CD14-positive monocyte (primary cell): ENCODE measurements at regions not wholly inside any gene's neighbourhood (a gene's known extent, or its start where the extent isn't known, plus 50 kb on each side); places are given as distances from the start of the nearest gene placed in this dataset.

Source experiments
- DNase-seq, 3 donors: peaks; one replicate each; pipeline ENCODE4 v3.0.0-alpha.2; 2011 to 2022
- H2AFZ ChIP-seq: 2 replicates; pipeline ENCODE4 v1.6.0; 2012; ENCODE audit warnings: mild to moderate bottlenecking, low read depth, low read length, inconsistent platforms; ENCODE audit not compliant: insufficient read depth, poor library complexity, severe bottlenecking
- H3K27ac ChIP-seq, 2 donors: 1 replicate in 1 of 2; 2 replicates in 1 of 2; pipeline ENCODE4 v1.5.1; 2012 to 2013; ENCODE audit warnings: low read length in 2 of 2, control low read depth in 1 of 2, inconsistent platforms in 1 of 2, low read depth in 1 of 2, mild to moderate bottlenecking in 1 of 2
- H3K27me3 ChIP-seq, 2 donors: one replicate each; pipeline versions ENCODE4 v1.6.0 to v1.6.1; 2011 to 2013; ENCODE audit warnings: low read length in 2 of 2; ENCODE audit not compliant: control insufficient read depth in 2 of 2, insufficient read depth in 2 of 2
- H3K36me3 ChIP-seq, 2 donors: replicated peaks in 1 of 2; 1 replicate in 1 of 2; 2 replicates in 1 of 2; pipeline versions ENCODE4 v1.5.1 to v1.6.1; 2012 to 2013; ENCODE audit warnings: low read length in 2 of 2, control low read depth in 1 of 2, inconsistent platforms in 1 of 2, mild to moderate bottlenecking in 1 of 2; ENCODE audit not compliant: insufficient read depth in 2 of 2, control insufficient read depth in 1 of 2
- H3K4me1 ChIP-seq, 2 donors: 1 replicate in 1 of 2; 2 replicates in 1 of 2; pipeline versions ENCODE4 v1.5.1 to v1.6.1; 2012 to 2013; ENCODE audit warnings: low read length in 2 of 2, control low read depth in 1 of 2, inconsistent platforms in 1 of 2, mild to moderate bottlenecking in 1 of 2, moderate library complexity in 1 of 2; ENCODE audit not compliant: insufficient read depth in 2 of 2, control insufficient read depth in 1 of 2
- H3K4me2 ChIP-seq: replicated peaks from 2 replicates; pipeline ENCODE3; 2012; ENCODE audit warnings: low read length, moderate library complexity, mild to moderate bottlenecking; ENCODE audit not compliant: poor library complexity, severe bottlenecking; ENCODE audit errors: extremely low read depth
- H3K4me3 ChIP-seq, 3 experiments: fragments of 200-600 bp in 1 of 3; sonication (generic) in 1 of 3; replicated peaks in 1 of 3; 1 replicate in 2 of 3; 2 replicates in 1 of 3; pipeline ENCODE4 v1.5.1; 2011 to 2013; ENCODE audit warnings: low read length in 3 of 3, mild to moderate bottlenecking in 3 of 3, control low read depth in 2 of 3, low read depth in 2 of 3, inconsistent platforms in 1 of 3, moderate library complexity in 1 of 3
- H3K79me2 ChIP-seq: 2 replicates; pipeline ENCODE4 v1.6.0; 2012; ENCODE audit warnings: mild to moderate bottlenecking, control low read depth, inconsistent platforms, low read length, moderate library complexity; ENCODE audit not compliant: insufficient read depth
- H3K9ac ChIP-seq: 2 replicates; pipeline ENCODE4 v1.6.0; 2017; ENCODE audit warnings: low read length, mild to moderate bottlenecking; ENCODE audit not compliant: insufficient read depth, poor library complexity, severe bottlenecking
- H3K9me3 ChIP-seq, 2 donors: replicated peaks in 1 of 2; 1 replicate in 1 of 2; 2 replicates in 1 of 2; pipeline versions ENCODE4 v1.5.1 to v1.6.1; 2012 to 2013; ENCODE audit warnings: low read length in 2 of 2, control low read depth in 1 of 2; ENCODE audit not compliant: control insufficient read depth in 1 of 2, insufficient read depth in 1 of 2
- H4K20me1 ChIP-seq: 2 replicates; pipeline ENCODE4 v1.6.0; 2012; ENCODE audit warnings: mild to moderate bottlenecking, low read length, control low read depth, moderate library complexity; ENCODE audit not compliant: insufficient read depth
- H3K27ac Mint-ChIP-seq, 7 donors: one replicate each; pipeline ENCODE4 v1.8.0; 2020; ENCODE audit warnings: mild to moderate bottlenecking in 7 of 7, mixed read lengths in 7 of 7, moderate library complexity in 6 of 7, inconsistent platforms in 2 of 7
- H3K27me3 Mint-ChIP-seq, 3 donors: one replicate each; pipeline ENCODE4 v1.8.0; 2021 to 2022; ENCODE audit warnings: low read depth in 3 of 3, mild to moderate bottlenecking in 3 of 3, mixed read lengths in 3 of 3, moderate library complexity in 3 of 3, inconsistent platforms in 1 of 3
- H3K36me3 Mint-ChIP-seq, 2 donors: one replicate each; pipeline ENCODE4 v1.8.0; 2020; ENCODE audit warnings: mixed read lengths in 2 of 2, inconsistent platforms in 1 of 2, mild to moderate bottlenecking in 1 of 2
- H3K4me1 Mint-ChIP-seq: one replicate; pipeline ENCODE4 v1.8.0; 2020; ENCODE audit warnings: mild to moderate bottlenecking, mixed read lengths
- H3K4me3 Mint-ChIP-seq, 2 donors: one replicate each; pipeline ENCODE4 v1.8.0; 2020; ENCODE audit warnings: mild to moderate bottlenecking in 2 of 2, mixed read lengths in 2 of 2, moderate library complexity in 1 of 2
- H3K9me3 Mint-ChIP-seq, 7 donors: one replicate each; pipeline ENCODE4 v1.8.0; 2020 to 2022; ENCODE audit warnings: mixed read lengths in 7 of 7, mild to moderate bottlenecking in 6 of 7, moderate library complexity in 6 of 7, inconsistent platforms in 2 of 7
- CTCF ChIP-seq: fragments of 200-600 bp; IDR thresholded peaks from one replicate; pipeline ENCODE4 v1.8.0; 2022; ENCODE audit warnings: antibody characterized with exemption, mild to moderate bottlenecking
- WGBS: methylation state at CpG from one replicate; pipeline ENCODE4 v1.1.5; 2013; ENCODE audit warnings: missing lambda C conversion rate; ENCODE audit not compliant: insufficient coverage; 5-methylcytosine and 5-hydroxymethylcytosine counted together
- intact Hi-C, 2 donors: fragments of 100-400 bp; cut with micrococcal nuclease; formaldehyde crosslinking; loops; one replicate each; pipeline versions ENCODE4 v1.15.0 to v1.15.1; 2023

GRCh38 chr10:65348637-65349036, 1577.2 kb upstream of the LRRTM3 start:
- Histone ChIP-seq H3K36me3 (no peaks in the 10 kb centered on the region), H3K4me3 (no peak overlapping the region), H3K79me2 (no peaks in the 10 kb centered on the region), H3K9ac (no peak overlapping the region), H3K27ac (no peak overlapping the region), H3K4me2 (no peak overlapping the region), H3K9me3 (no peaks in the 10 kb centered on the region), H4K20me1 (no peaks in the 10 kb centered on the region), H3K27me3 (no peaks in the 10 kb centered on the region), H2AFZ (no peak overlapping the region), H3K4me1 (no peaks in the 10 kb centered on the region)
- no peak overlapping the region for H3K27ac Mint-ChIP-seq
- 92% methylated on average over 2 of the region's 8 CpGs for WGBS
- H3K9me3 Mint-ChIP-seq, result peaks cover 0 to 10% (median 3%) of the 10 kb centered on the region in 7 donors
- no peaks in the 10 kb centered on the region for H3K4me1 Mint-ChIP-seq
- H3K36me3 Mint-ChIP-seq, result no peaks in the 10 kb centered on the region
- intact Hi-C loops, result no loop called here
- DNase-seq, result no peak
- H3K4me3 Mint-ChIP-seq, result no peak overlapping the region
- H3K27me3 Mint-ChIP-seq, result peaks cover 0 to 2% (median 0%) of the 10 kb centered on the region in 3 donors
- TF ChIP-seq CTCF, result no peak

GRCh38 chr10:65350611-65351010, 1575.2 kb upstream of the LRRTM3 start:
- no peaks in the 10 kb centered on the region for H3K4me1 ChIP-seq
- H3K4me2 ChIP-seq, result no peak overlapping the region
- H3K4me3 ChIP-seq, result no peak overlapping the region
- no peak overlapping the region for H3K27ac Mint-ChIP-seq
- H3K9me3 Mint-ChIP-seq, result peaks cover 0 to 7% (median 2%) of the 10 kb centered on the region in 7 donors
- H3K27me3 Mint-ChIP-seq, result peaks cover 0 to 2% (median 0%) of the 10 kb centered on the region in 3 donors
- no peaks in the 10 kb centered on the region for H3K4me1 Mint-ChIP-seq
- no peak overlapping the region for H3K9ac ChIP-seq
- DNase-seq, result no peak
- H2AFZ ChIP-seq, result no peak overlapping the region
- intact Hi-C loops, result no loop called here
- H4K20me1 ChIP-seq, result no peaks in the 10 kb centered on the region
- H3K79me2 ChIP-seq, result no peaks in the 10 kb centered on the region
- no peaks in the 10 kb centered on the region for H3K9me3 ChIP-seq
- H3K36me3 Mint-ChIP-seq, result no peaks in the 10 kb centered on the region
- no peaks in the 10 kb centered on the region for H3K27me3 ChIP-seq
- H3K4me3 Mint-ChIP-seq, result no peak overlapping the region
- TF ChIP-seq CTCF, result no peak
- 60% methylated on average over 1 of the region's 3 CpGs for WGBS
- H3K27ac ChIP-seq, result no peak overlapping the region
- no peaks in the 10 kb centered on the region for H3K36me3 ChIP-seq
